Smooth muscle cell (in vitro differentiated cells): ENCODE measurements at regions not wholly inside any gene's neighbourhood (a gene's known extent, or its start where the extent isn't known, plus 50 kb on each side); places are given as distances from the start of the nearest gene placed in this dataset.

Experiments
- DNase-seq: peaks from one replicate; lab custom pipeline; 2025; ENCODE audit not compliant: unreplicated experiment; lab: John Stamatoyannopoulos, UW
- H2AFZ ChIP-seq: fragments of 200-600 bp; sonication (generic); 2 replicates; pipeline ENCODE4 v1.6.0; 2016; ENCODE audit warnings: antibody characterized with exemption, low read depth, mild to moderate bottlenecking
- H3F3A ChIP-seq: fragments of 200-600 bp; sonication (generic); 2 replicates; pipeline ENCODE4 v1.6.0; 2017; ENCODE audit warnings: antibody characterized with exemption, low read depth
- H3K27ac ChIP-seq: fragments of 200-600 bp; sonication (generic); 2 replicates; pipeline ENCODE4 v1.5.1; 2016; ENCODE audit warnings: low read depth, mild to moderate bottlenecking
- H3K27me3 ChIP-seq: fragments of 200-600 bp; sonication (generic); 2 replicates; pipeline ENCODE4 v1.6.1; 2016; ENCODE audit warnings: low read depth, mild to moderate bottlenecking
- H3K36me3 ChIP-seq: fragments of 200-600 bp; sonication (generic); 2 replicates; pipeline ENCODE4 v1.5.1; 2016; ENCODE audit warnings: low read depth
- H3K4me1 ChIP-seq: fragments of 200-600 bp; sonication (generic); 2 replicates; pipeline ENCODE4 v1.5.1; 2016; ENCODE audit warnings: low read depth
- H3K4me2 ChIP-seq: fragments of 200-600 bp; sonication (generic); 2 replicates; pipeline ENCODE4 v1.6.0; 2016; ENCODE audit warnings: mild to moderate bottlenecking
- H3K4me3 ChIP-seq: fragments of 200-600 bp; sonication (generic); 2 replicates; pipeline ENCODE4 v1.5.1; 2016; ENCODE audit warnings: mild to moderate bottlenecking
- H3K79me2 ChIP-seq: fragments of 200-600 bp; sonication (generic); 2 replicates; pipeline ENCODE4 v1.6.0; 2016; ENCODE audit warnings: low read depth, mild to moderate bottlenecking
- H3K9ac ChIP-seq: fragments of 200-600 bp; sonication (generic); 2 replicates; pipeline ENCODE4 v1.6.0; 2016; ENCODE audit warnings: low read depth
- H3K9me3 ChIP-seq: fragments of 200-600 bp; sonication (generic); replicated peaks from 2 replicates; pipeline ENCODE4 v1.5.1; 2016; ENCODE audit warnings: low read depth
- H4K20me1 ChIP-seq: fragments of 200-600 bp; sonication (generic); 2 replicates; pipeline ENCODE4 v1.6.0; 2016; ENCODE audit warnings: low read depth
- CTCF ChIP-seq: fragments of 200-600 bp; sonication (generic); IDR thresholded peaks from 2 replicates; pipeline ENCODE4 v1.5.1; 2017; ENCODE audit warnings: borderline replicate concordance, mild to moderate bottlenecking, antibody characterized with exemption; ENCODE audit not compliant: insufficient read depth, poor library complexity, severe bottlenecking
- WGBS: methylation state at CpG from one replicate; pipeline ENCODE4 v1.1.7; 2016; ENCODE audit warnings: low lambda C conversion rate; 5-methylcytosine and 5-hydroxymethylcytosine counted together

DNA sequence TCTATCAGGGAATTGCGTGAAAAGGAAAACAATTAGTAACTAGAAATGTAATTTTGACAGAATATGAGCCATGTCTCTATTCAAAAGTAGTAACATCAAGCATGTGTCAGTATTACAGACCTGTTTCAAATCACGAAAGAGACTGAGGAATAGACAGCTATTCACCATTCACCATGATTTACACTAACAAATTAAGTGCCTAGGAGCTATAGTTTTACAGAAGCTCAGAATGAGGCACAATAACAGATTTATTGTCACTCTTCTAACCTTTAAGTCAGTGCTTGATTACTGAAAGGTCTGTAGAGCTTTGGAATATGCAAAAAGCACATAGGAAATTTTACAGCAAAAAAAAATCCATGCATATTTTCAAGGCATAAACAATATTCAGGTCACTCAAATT, 208.2 kb downstream of the SLCO4C1 start:
- Histone ChIP-seq H3K36me3 (no peaks in the 10 kb centered on the region), H3K79me2 (no peaks in the 10 kb centered on the region), H3K4me3 (no peak overlapping the region), H3F3A (no peaks in the 10 kb centered on the region), H3K9me3 (no peaks in the 10 kb centered on the region), H2AFZ (no peak overlapping the region), H3K27me3 (no peaks in the 10 kb centered on the region), H3K27ac (no peak overlapping the region), H3K4me1 (peaks cover 4% of the 10 kb centered on the region), H4K20me1 (no peaks in the 10 kb centered on the region), H3K9ac (no peak overlapping the region), H3K4me2 (no peak overlapping the region)
- no peak for DNase-seq
- TF ChIP-seq CTCF = no peak
- 84% methylated on average over 2 of the region's 2 CpGs for WGBS

DNA sequence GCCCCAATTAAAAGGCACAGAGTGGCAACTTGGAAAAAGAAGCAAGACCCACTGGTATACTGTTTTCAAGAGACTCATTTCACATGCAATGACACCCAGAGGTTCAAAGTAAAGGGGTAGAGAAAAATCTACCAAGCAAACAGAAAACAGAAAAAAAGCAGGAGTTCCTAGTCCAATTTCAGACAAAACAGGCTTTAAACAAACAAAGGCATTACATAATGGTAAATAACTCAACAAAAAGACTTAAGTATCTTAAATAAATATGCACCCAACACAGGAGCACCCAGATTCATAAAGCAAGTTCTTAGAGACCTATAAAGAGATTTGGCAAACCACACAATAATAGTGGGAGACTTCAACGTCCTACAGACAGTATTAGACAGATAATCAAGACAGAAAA, 215.8 kb downstream of the SLCO4C1 start:
- Histone ChIP-seq H3K4me2 (no peak overlapping the region), H3F3A (no peaks in the 10 kb centered on the region), H3K27ac (no peak overlapping the region), H3K9ac (no peak overlapping the region), H3K79me2 (no peaks in the 10 kb centered on the region), H3K9me3 (no peaks in the 10 kb centered on the region), H3K36me3 (no peaks in the 10 kb centered on the region), H3K4me3 (no peak overlapping the region), H2AFZ (no peak overlapping the region), H4K20me1 (no peaks in the 10 kb centered on the region), H3K27me3 (no peaks in the 10 kb centered on the region), H3K4me1 (no peaks in the 10 kb centered on the region)
- no peak for DNase-seq
- WGBS = 32% methylated on average over 1 of the region's 1 CpG
- TF ChIP-seq CTCF = no peak

GRCh38 chr5:102077920-102078319, 218.2 kb downstream of the SLCO4C1 start:
- Histone ChIP-seq H3F3A (no peaks in the 10 kb centered on the region), H3K79me2 (no peaks in the 10 kb centered on the region), H3K36me3 (no peaks in the 10 kb centered on the region), H3K9ac (no peak overlapping the region), H3K4me1 (no peaks in the 10 kb centered on the region), H3K27ac (no peak overlapping the region), H3K9me3 (no peaks in the 10 kb centered on the region), H4K20me1 (no peaks in the 10 kb centered on the region), H3K4me2 (no peak overlapping the region), H3K27me3 (no peaks in the 10 kb centered on the region), H3K4me3 (no peak overlapping the region), H2AFZ (no peak overlapping the region)
- 91% methylated on average over 5 of the region's 5 CpGs for WGBS
- no peak for DNase-seq
- no peak for TF ChIP-seq CTCF

DNA sequence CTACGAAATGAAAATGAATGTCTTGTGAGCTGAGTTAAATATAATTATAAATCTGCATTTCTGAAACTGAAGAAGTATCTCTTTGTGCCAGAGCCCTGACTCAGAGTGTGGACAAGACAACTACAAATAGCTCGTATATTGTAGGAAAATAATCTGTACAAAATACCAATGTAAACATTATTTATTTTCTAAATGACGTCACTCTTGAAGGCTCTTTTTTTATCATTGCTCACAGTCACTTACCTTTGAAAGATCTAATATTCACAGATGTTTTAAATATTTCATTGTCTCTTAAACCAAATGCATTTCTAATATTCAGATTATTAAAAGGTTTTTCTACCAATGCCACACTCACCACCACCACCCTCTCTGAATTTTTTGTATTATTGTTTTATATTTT, 226.1 kb downstream of the SLCO4C1 start:
- H3K27ac ChIP-seq = no peak overlapping the region

More for the DNA sequence above, 226.1 kb downstream of the SLCO4C1 start:
- Histone ChIP-seq H3K27me3 (no peaks in the 10 kb centered on the region), H3K9ac (no peak overlapping the region), H3K9me3 (no peaks in the 10 kb centered on the region), H3F3A (no peaks in the 10 kb centered on the region), H2AFZ (no peak overlapping the region), H3K79me2 (no peaks in the 10 kb centered on the region), H4K20me1 (no peaks in the 10 kb centered on the region), H3K4me3 (no peak overlapping the region), H3K4me1 (no peaks in the 10 kb centered on the region), H3K4me2 (no peak overlapping the region), H3K36me3 (no peaks in the 10 kb centered on the region)
- no peak for TF ChIP-seq CTCF
- WGBS = 88% methylated on average over 3 of the region's 3 CpGs
- no peak for DNase-seq
